H1 (cell line): ENCODE measurements at regions not wholly inside any gene's neighbourhood (a gene's known extent, or its start where the extent isn't known, plus 50 kb on each side); places are given as distances from the start of the nearest gene placed in this dataset.

Experiments used
- CTCF ChIA-PET: fragments of 300-600 bp; sonication (Branson Sonifier 250); formaldehyde crosslinking; loops from one replicate; lab custom pipeline; 2021; ENCODE audit not compliant: partially characterized antibody; lab: Charles Lee
- POLR2A ChIA-PET: fragments of 300-600 bp; sonication (Branson Sonifier 250); formaldehyde crosslinking; loops from one replicate; lab custom pipeline; 2021; ENCODE audit warnings: inconsistent platforms; ENCODE audit not compliant: partially characterized antibody; lab: Charles Lee
- DNase-seq, 2 experiments: peaks; one replicate each; pipeline versions ENCODE4 v3.0.0 to v3.0.0-alpha.2; 2010 to 2022; ENCODE audit warnings: low spot score in 2 of 2, low read depth in 1 of 2, mixed read lengths in 1 of 2
- FAIRE-seq: peaks from 2 replicates; lab custom pipeline; 2011; peaks lifted over from hg19 to GRCh38; lab: Jason Lieb, UNC
- H2AFZ ChIP-seq: 2 replicates; pipeline ENCODE4 v1.8.1; 2012; ENCODE audit warnings: low read length, inconsistent platforms
- H2AK5ac ChIP-seq: 2 replicates; pipeline ENCODE4 v1.6.1; 2013; ENCODE audit warnings: low read depth, low read length
- H2BK120ac ChIP-seq: replicated peaks from 2 replicates; pipeline ENCODE3; 2013; ENCODE audit warnings: low read depth, low read length, inconsistent platforms
- H2BK12ac ChIP-seq: 2 replicates; pipeline ENCODE4 v1.6.1; 2013; ENCODE audit warnings: low read depth, low read length
- H2BK15ac ChIP-seq: 2 replicates; pipeline ENCODE4 v1.6.1; 2013; ENCODE audit warnings: low read length
- H2BK20ac ChIP-seq: 2 replicates; pipeline ENCODE4 v1.6.1; 2013; ENCODE audit warnings: low read length
- H2BK5ac ChIP-seq: 2 replicates; pipeline ENCODE4 v1.6.1; 2013; ENCODE audit warnings: low read depth, low read length
- H3K14ac ChIP-seq: 2 replicates; pipeline ENCODE4 v1.6.1; 2013; ENCODE audit warnings: inconsistent platforms; ENCODE audit not compliant: insufficient read length
- H3K18ac ChIP-seq: 2 replicates; pipeline ENCODE4 v1.6.1; 2013; ENCODE audit warnings: low read length; ENCODE audit errors: extremely low read depth
- H3K23ac ChIP-seq: 2 replicates; pipeline ENCODE4 v1.6.1; 2013; ENCODE audit warnings: inconsistent platforms; ENCODE audit not compliant: insufficient read length
- H3K23me2 ChIP-seq: 2 replicates; pipeline ENCODE4 v1.6.1; 2013; ENCODE audit warnings: low read depth, low read length
- H3K27ac ChIP-seq: 2 replicates; pipeline ENCODE4 v1.6.1; 2011; ENCODE audit warnings: low read depth, low read length, inconsistent platforms
- H3K27me3 ChIP-seq, 4 experiments: replicated peaks in 1 of 4; 1 replicate in 1 of 4; 2 replicates in 3 of 4; pipeline versions ENCODE4 v1.6.1 to v1.8.1; 2011 to 2013; ENCODE audit warnings: low read length in 3 of 4, mild to moderate bottlenecking in 3 of 4, inconsistent platforms in 2 of 4, mixed read lengths in 2 of 4, moderate library complexity in 1 of 4; ENCODE audit not compliant: control insufficient read depth in 3 of 4, insufficient read depth in 3 of 4; ENCODE audit errors: extremely low read depth in 1 of 4
- H3K36me3 ChIP-seq, 4 experiments: 2 replicates each; pipeline versions ENCODE4 v1.6.1 to v1.8.1; 2011 to 2013; ENCODE audit warnings: mild to moderate bottlenecking in 4 of 4, low read length in 3 of 4, moderate library complexity in 2 of 4, control low read depth in 1 of 4, inconsistent platforms in 1 of 4; ENCODE audit not compliant: insufficient read depth in 4 of 4, control insufficient read depth in 2 of 4
- H3K4ac ChIP-seq: replicated peaks from 2 replicates; pipeline ENCODE3; 2013; ENCODE audit warnings: low read length, low read depth, mixed read lengths, inconsistent platforms; ENCODE audit not compliant: insufficient read length
- H3K4me1 ChIP-seq, 4 experiments: replicated peaks in 1 of 4; 1 replicate in 1 of 4; 2 replicates in 3 of 4; pipeline versions ENCODE4 v1.6.1 to v1.8.1; 2011 to 2013; ENCODE audit warnings: low read length in 3 of 4, inconsistent platforms in 2 of 4, mixed read lengths in 1 of 4; ENCODE audit not compliant: insufficient read depth in 4 of 4, control insufficient read depth in 3 of 4
- H3K4me2 ChIP-seq, 2 experiments: 2 replicates each; pipeline versions ENCODE4 v1.6.1 to v1.8.1; 2011 to 2013; ENCODE audit warnings: low read depth in 2 of 2, low read length in 2 of 2, control low read depth in 1 of 2, inconsistent platforms in 1 of 2, mild to moderate bottlenecking in 1 of 2; ENCODE audit not compliant: insufficient read depth in 1 of 2
- H3K4me3 ChIP-seq, 4 experiments: fragments of 200-600, 300-600 bp in 1 of 4; sonication (generic), shearing (Covaris generic), sonication (Bioruptor Twin) in 1 of 4; 2 replicates each; pipeline versions ENCODE4 v1.5.1 to v1.8.1; 2011 to 2016; ENCODE audit warnings: low read length in 4 of 4, low read depth in 3 of 4, control low read depth in 2 of 4, inconsistent platforms in 2 of 4, mild to moderate bottlenecking in 2 of 4, mixed read lengths in 1 of 4, moderate library complexity in 1 of 4; ENCODE audit not compliant: insufficient read depth in 2 of 4; ENCODE audit errors: extremely low read depth in 1 of 4
- H3K56ac ChIP-seq: replicated peaks from 2 replicates; pipeline ENCODE3; 2013; ENCODE audit warnings: low read depth, mild to moderate bottlenecking, mixed read lengths, low read length, inconsistent platforms; ENCODE audit not compliant: insufficient read length
- H3K79me1 ChIP-seq: 2 replicates; pipeline ENCODE4 v1.6.1; 2013; ENCODE audit warnings: low read depth, low read length, control low read depth
- H3K79me2 ChIP-seq, 2 experiments: 2 replicates each; pipeline versions ENCODE4 v1.6.1 to v1.8.1; 2012 to 2013; ENCODE audit warnings: low read length in 2 of 2, mild to moderate bottlenecking in 2 of 2, inconsistent platforms in 1 of 2; ENCODE audit not compliant: insufficient read depth in 2 of 2, control insufficient read depth in 1 of 2
- H3K9ac ChIP-seq, 4 experiments: replicated peaks in 1 of 4; 1 replicate in 1 of 4; 2 replicates in 3 of 4; pipeline versions ENCODE4 v1.6.1 to v1.8.1; 2011 to 2013; ENCODE audit warnings: low read depth in 3 of 4, low read length in 3 of 4, control low read depth in 2 of 4, mild to moderate bottlenecking in 2 of 4, moderate library complexity in 2 of 4, inconsistent platforms in 1 of 4; ENCODE audit errors: extremely low read depth in 1 of 4
- H3K9me3 ChIP-seq, 2 experiments: 2 replicates each; pipeline versions ENCODE4 v1.6.1 to v1.8.1; 2012 to 2013; ENCODE audit warnings: mild to moderate bottlenecking in 2 of 2, moderate library complexity in 2 of 2, control low read depth in 1 of 2, inconsistent platforms in 1 of 2, low read depth in 1 of 2, low read length in 1 of 2, mixed read lengths in 1 of 2; ENCODE audit not compliant: insufficient read depth in 2 of 2
- H4K20me1 ChIP-seq, 2 experiments: replicated peaks in 1 of 2; 2 replicates each; pipeline versions ENCODE3 to v1.8.1; 2011 to 2013; ENCODE audit warnings: inconsistent platforms in 2 of 2, low read length in 2 of 2, mild to moderate bottlenecking in 1 of 2; ENCODE audit not compliant: insufficient read depth in 2 of 2, control insufficient read depth in 1 of 2
- H4K5ac ChIP-seq: 2 replicates; pipeline ENCODE4 v1.6.1; 2013; ENCODE audit warnings: low read length, low read depth, mixed read lengths, inconsistent platforms; ENCODE audit not compliant: insufficient read length
- H4K8ac ChIP-seq: 2 replicates; pipeline ENCODE4 v1.8.0; 2013; ENCODE audit warnings: mild to moderate bottlenecking, moderate library complexity, low read length, inconsistent platforms; ENCODE audit not compliant: insufficient read depth; ENCODE audit errors: extremely low read depth
- H4K91ac ChIP-seq: replicated peaks from 2 replicates; pipeline ENCODE3; 2013; ENCODE audit warnings: low read length, mixed read lengths, inconsistent platforms; ENCODE audit not compliant: insufficient read length
- ATF3 ChIP-seq: IDR thresholded peaks from 2 replicates; pipeline ENCODE4 v1.6.1; 2011; ENCODE audit warnings: low read depth, mild to moderate bottlenecking, low read length; ENCODE audit not compliant: insufficient read depth
- CBX8 ChIP-seq: fragments of 300-800, 300-1000 bp; sonication (generic); IDR thresholded peaks from 2 replicates; pipeline ENCODE4 v1.7.1; 2016; ENCODE audit warnings: low read depth, low read length, borderline replicate concordance
- CEBPB ChIP-seq: IDR thresholded peaks from 2 replicates; pipeline ENCODE4 v1.6.1; 2012; ENCODE audit warnings: low read depth, low read length
- CHD1 ChIP-seq: IDR thresholded peaks from 2 replicates; pipeline ENCODE4 v1.6.1; 2012; ENCODE audit warnings: low read depth, low read length, improper control_type of control experiment
- CHD2 ChIP-seq: IDR thresholded peaks from 2 replicates; pipeline ENCODE4 v1.6.1; 2012; ENCODE audit warnings: low read length, improper control_type of control experiment
- CREB1 ChIP-seq: IDR thresholded peaks from 2 replicates; pipeline ENCODE4 v1.6.1; 2012; ENCODE audit warnings: inconsistent platforms
- CTBP2 ChIP-seq: IDR thresholded peaks from 2 replicates; pipeline ENCODE4 v1.7.0; 2011; ENCODE audit warnings: borderline replicate concordance, mild to moderate bottlenecking, moderate library complexity, mixed read lengths, low read length; ENCODE audit not compliant: insufficient read depth, insufficient read length
- FOSL1 ChIP-seq: IDR thresholded peaks from 2 replicates; pipeline ENCODE4 v1.6.1; 2011; ENCODE audit warnings: mild to moderate bottlenecking, low read depth, low read length, moderate library complexity; ENCODE audit not compliant: insufficient read depth
- KDM1A ChIP-seq: fragments of 200-600, 300-600 bp; sonication (generic); IDR thresholded peaks from 2 replicates; pipeline ENCODE4 v1.7.1; 2016; ENCODE audit warnings: mild to moderate bottlenecking, low read length, borderline replicate concordance
- NANOG ChIP-seq: IDR thresholded peaks from 2 replicates; pipeline ENCODE4 v1.6.1; 2011; ENCODE audit warnings: low read length, low read depth, mild to moderate bottlenecking, inconsistent platforms; ENCODE audit not compliant: insufficient read depth, poor library complexity, severe bottlenecking
- POU5F1 ChIP-seq: IDR thresholded peaks from 2 replicates; pipeline ENCODE4 v1.6.1; 2011; ENCODE audit warnings: low read depth, mild to moderate bottlenecking, low read length, moderate library complexity
- RAD21 ChIP-seq, 2 experiments: IDR thresholded peaks in 1 of 2; conservative IDR thresholded peaks in 1 of 2; 2 replicates each; pipeline ENCODE4 v1.6.1; 2011; ENCODE audit warnings: low read depth in 2 of 2, low read length in 2 of 2, improper control_type of control experiment in 1 of 2, inconsistent platforms in 1 of 2, mild to moderate bottlenecking in 1 of 2, moderate library complexity in 1 of 2
- SRF ChIP-seq: IDR thresholded peaks from 2 replicates; pipeline ENCODE4 v1.6.1; 2011; ENCODE audit warnings: mild to moderate bottlenecking, low read depth, low read length, moderate library complexity
- TCF12 ChIP-seq: IDR thresholded peaks from 2 replicates; pipeline ENCODE4 v1.6.1; 2011; ENCODE audit warnings: low read depth, mild to moderate bottlenecking, low read length
- TEAD4 ChIP-seq: IDR thresholded peaks from 2 replicates; pipeline ENCODE4 v1.6.1; 2012; ENCODE audit warnings: low read depth, low read length, inconsistent platforms, mixed read lengths
- WGBS, 2 experiments: shearing (Covaris generic) in 1 of 2; methylation state at CpG; one replicate each; pipeline versions ENCODE4 v1.1.6 to v1.1.7; 2013 to 2015; ENCODE audit warnings: low lambda C conversion rate in 2 of 2, mixed read lengths in 2 of 2, inconsistent platforms in 1 of 2, low coverage in 1 of 2, missing lambda C conversion rate in 1 of 2; ENCODE audit not compliant: insufficient replicate concordance in 2 of 2, insufficient coverage in 1 of 2, insufficient read length in 1 of 2; ENCODE audit errors: extremely low coverage in 1 of 2, missing lambda C conversion rate in 1 of 2; 5-methylcytosine and 5-hydroxymethylcytosine counted together

DNA sequence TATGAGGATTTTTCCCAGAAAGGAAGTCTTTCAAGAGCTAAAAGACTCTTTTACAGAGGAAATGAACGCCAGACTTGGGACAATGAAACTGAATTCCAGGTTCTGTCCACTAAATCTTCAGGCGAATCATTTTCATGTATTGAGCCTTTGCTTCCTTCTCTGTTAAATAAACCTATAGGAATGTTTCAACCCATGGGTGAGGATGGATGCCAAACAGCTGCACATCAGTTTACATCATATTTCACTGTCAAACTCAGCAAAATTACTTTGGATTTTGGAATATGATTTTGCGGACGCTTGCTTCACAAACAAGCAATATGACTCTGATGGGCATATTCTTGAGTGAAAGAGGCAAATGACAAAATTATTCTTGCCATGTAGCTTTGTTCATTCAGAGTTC lies 256.1 kb upstream of the ZNF521 start:
- no peak overlapping the region for H2BK15ac ChIP-seq
- no peak overlapping the region for H3K9ac ChIP-seq
- no peaks in the 10 kb centered on the region for H3K79me1 ChIP-seq
- H2AK5ac ChIP-seq, result no peak overlapping the region
- no peak overlapping the region for H2BK120ac ChIP-seq
- no peak overlapping the region for H3K4me2 ChIP-seq
- no peak overlapping the region for H2BK20ac ChIP-seq
- H4K5ac ChIP-seq, result no peak overlapping the region
- no peaks in the 10 kb centered on the region for H3K23me2 ChIP-seq
- ChIA-PET CTCF (no interaction called here), POLR2A (no interaction called here)
- no peaks in the 10 kb centered on the region for H3K79me2 ChIP-seq
- H3K27ac ChIP-seq, result no peak overlapping the region
- H2BK5ac ChIP-seq, result no peak overlapping the region
- H3K27me3 ChIP-seq, result no peaks in the 10 kb centered on the region
- H3K14ac ChIP-seq, result no peak overlapping the region
- H4K91ac ChIP-seq, result no peak overlapping the region
- H2BK12ac ChIP-seq, result no peak overlapping the region
- WGBS, 2 experiments, result 97% methylated on average over 4 of the region's 4 CpGs; no CpG with 5 or more reads in 1 of the 2 experiments
- H3K23ac ChIP-seq, result no peak overlapping the region
- no peak overlapping the region for H3K18ac ChIP-seq
- no peak overlapping the region for H3K4ac ChIP-seq
- no peak overlapping the region for H2AFZ ChIP-seq
- DNase-seq (no peak), FAIRE-seq (no peak)
- H3K56ac ChIP-seq, result no peak overlapping the region
- no peak overlapping the region for H4K8ac ChIP-seq
- H3K4me1 ChIP-seq, result no peaks in the 10 kb centered on the region
- no peak overlapping the region for H3K4me3 ChIP-seq
- H3K9me3 ChIP-seq, result no peaks in the 10 kb centered on the region
- H3K36me3 ChIP-seq, result no peaks in the 10 kb centered on the region
- no peaks in the 10 kb centered on the region for H4K20me1 ChIP-seq
- TF ChIP-seq RAD21 (IDR thresholded peaks at IDR 0.05 in 1 of 2, conservative IDR thresholded peaks at IDR 0.05 in 1 of 2; ENCODE audit: low read depth in 2 of 2, low read length in 2 of 2), result no peak
- no peak for TF ChIP-seq TCF12
- TF ChIP-seq ATF3, result no peak
- TF ChIP-seq CHD1, result no peak
- no peak for TF ChIP-seq KDM1A
- TF ChIP-seq TEAD4, result no peak
- no peak for TF ChIP-seq CBX8
- no peak for TF ChIP-seq NANOG
- no peak for TF ChIP-seq POU5F1
- TF ChIP-seq FOSL1, result no peak
- no peak for TF ChIP-seq CEBPB
- TF ChIP-seq CTBP2, result no peak
- TF ChIP-seq SRF, result no peak
- TF ChIP-seq CREB1, result no peak
- no peak for TF ChIP-seq CHD2
